Brain microvascular endothelial cell (primary cell): ENCODE measurements at regions not wholly inside any gene's neighbourhood (a gene's known extent, or its start where the extent isn't known, plus 50 kb on each side); places are given as distances from the start of the nearest gene placed in this dataset.

Experiments used
- DNase-seq: peaks from one replicate; pipeline ENCODE4 v3.0.0-alpha.2; 2020
- H3K27ac ChIP-seq: fragments of 250-450 bp; sonication (Bioruptor Pico); 2 replicates; pipeline ENCODE4 v1.5.1; 2020; ENCODE audit warnings: mild to moderate bottlenecking, moderate library complexity
- H3K27me3 ChIP-seq: fragments of 250-450 bp; sonication (Bioruptor Pico); replicated peaks from 2 replicates; pipeline ENCODE4 v1.5.1; 2020; ENCODE audit warnings: mild to moderate bottlenecking
- H3K36me3 ChIP-seq: fragments of 250-450 bp; sonication (Bioruptor Pico); replicated peaks from 2 replicates; pipeline ENCODE4 v1.5.1; 2020; ENCODE audit warnings: mild to moderate bottlenecking
- H3K4me3 ChIP-seq: 2 replicates; pipeline ENCODE4 v1.5.1; 2011; ENCODE audit warnings: low read depth, mild to moderate bottlenecking, control low read depth, low read length, moderate library complexity
- CTCF ChIP-seq: IDR thresholded peaks from 2 replicates; pipeline ENCODE4 v1.5.1; 2011; ENCODE audit warnings: low read depth, mild to moderate bottlenecking, moderate library complexity, low read length, control low read depth, inconsistent platforms; ENCODE audit errors: missing control alignments
- in situ Hi-C: cut with HindIII; loops from 2 replicates; pipeline ENCODE4 v1.10.0; 2017; ENCODE audit warnings: low sequenced_read_pairs, low pct_ligation_motif_present

DNA sequence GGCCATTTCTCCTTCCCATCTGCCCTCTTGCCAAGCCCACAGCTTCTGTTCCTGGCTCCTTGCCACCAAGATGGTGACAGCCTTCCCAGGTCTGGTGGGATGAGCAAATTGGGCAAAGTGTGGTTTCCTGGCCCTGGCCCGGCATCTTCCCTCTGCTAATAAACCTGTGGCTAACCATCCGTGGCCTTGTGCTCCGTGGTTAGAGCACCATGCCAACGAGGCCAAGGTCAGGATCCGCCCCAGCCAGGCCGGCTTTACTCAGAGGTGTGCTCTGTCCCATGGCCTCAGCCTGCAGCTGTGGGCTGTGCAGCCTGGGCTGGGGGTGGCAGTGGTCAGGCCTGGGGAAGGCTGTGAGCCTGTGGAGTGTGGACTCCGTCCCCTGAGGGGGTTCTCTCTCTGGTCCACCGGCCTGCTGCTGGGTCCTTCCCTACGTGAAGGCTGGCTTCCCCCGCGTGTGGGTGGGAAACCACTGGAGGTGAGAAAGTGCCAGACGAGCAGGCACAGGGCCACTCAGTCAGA, 117.4 kb downstream of the VEGFA start:
- in situ Hi-C loops: no loop called here
- no peak for DNase-seq
- H3K27ac ChIP-seq: no peak overlapping the region
- no peak overlapping the region for H3K4me3 ChIP-seq
- H3K27me3 ChIP-seq: no peaks in the 10 kb centered on the region
- no peak for TF ChIP-seq CTCF
- H3K36me3 ChIP-seq: no peaks in the 10 kb centered on the region

- Histone ChIP-seq H3K27ac (no peak overlapping the region), H3K4me3 (no peak overlapping the region), H3K27me3 (no peaks in the 10 kb centered on the region), H3K36me3 (no peaks in the 10 kb centered on the region)
- DNase-seq: no peak
- in situ Hi-C loops: no loop called here
- no peak for TF ChIP-seq CTCF
Observed at GRCh38 chr6:43886717-43887339, 116.8 kb downstream of the VEGFA start.

DNA sequence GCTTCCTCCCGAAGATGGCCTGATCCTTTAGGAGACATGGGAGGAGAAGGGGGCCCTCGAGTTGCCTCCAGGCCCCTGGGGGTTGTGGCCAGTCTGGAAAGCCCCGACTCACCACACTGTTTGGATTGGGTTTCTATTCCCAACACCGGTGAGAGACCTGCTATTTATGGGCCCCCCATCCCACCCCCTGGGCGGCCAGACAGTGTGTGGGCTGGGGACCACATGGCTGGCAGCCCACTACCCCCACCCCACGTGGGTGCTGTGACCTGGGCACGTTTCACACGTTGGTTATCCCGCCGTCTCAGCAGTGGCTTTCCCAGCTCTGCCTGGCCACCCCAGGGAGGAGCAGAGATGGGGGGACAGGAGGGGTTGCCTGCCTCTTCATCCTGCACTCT, 116.1 kb downstream of the VEGFA start:
- H3K27me3 ChIP-seq: no peaks in the 10 kb centered on the region
- no peak overlapping the region for H3K4me3 ChIP-seq
- no peak for TF ChIP-seq CTCF
- in situ Hi-C loops: no loop called here
- H3K36me3 ChIP-seq: no peaks in the 10 kb centered on the region
- no peak for DNase-seq
- no peak overlapping the region for H3K27ac ChIP-seq

- H3K27ac ChIP-seq: no peak overlapping the region
- in situ Hi-C loops: no loop called here
Observed at GRCh38 chr6:43885399-43886066, 115.5 kb downstream of the VEGFA start.

DNA sequence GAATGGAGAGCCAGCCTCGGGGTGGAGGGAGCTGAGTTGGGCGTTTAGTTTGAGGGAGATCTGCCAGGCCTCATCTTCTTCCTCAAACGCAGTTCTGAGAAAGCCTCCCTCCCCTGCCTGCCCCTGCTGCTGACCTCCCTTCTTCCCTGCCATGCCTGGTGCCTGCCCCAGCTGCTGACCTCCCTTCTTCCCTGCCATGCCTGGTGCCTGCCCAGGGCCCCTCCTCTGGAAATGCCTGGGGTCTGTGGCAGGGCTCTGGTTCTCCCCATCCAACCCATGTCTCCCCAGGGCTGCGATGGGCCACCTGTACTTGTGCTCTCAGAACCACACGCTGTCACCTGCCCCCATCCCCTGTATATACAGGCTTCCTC, 114.6 kb downstream of the VEGFA start:
- H3K4me3 ChIP-seq: no peak overlapping the region
- DNase-seq: no peak

More at GRCh38 chr6:43885399-43886066, 115.5 kb downstream of the VEGFA start:
- no peak overlapping the region for H3K4me3 ChIP-seq
- no peaks in the 10 kb centered on the region for H3K27me3 ChIP-seq
- no peak for TF ChIP-seq CTCF
- H3K36me3 ChIP-seq: no peaks in the 10 kb centered on the region
- DNase-seq: no peak

More for the DNA sequence above, 114.6 kb downstream of the VEGFA start:
- no peak for TF ChIP-seq CTCF
- no peaks in the 10 kb centered on the region for H3K36me3 ChIP-seq
- no peak overlapping the region for H3K27ac ChIP-seq
- H3K27me3 ChIP-seq: no peaks in the 10 kb centered on the region
- in situ Hi-C loops: no loop called here
